ENCODE measurements at regions not wholly inside any gene's neighbourhood (a gene's known extent, or its start where the extent isn't known, plus 50 kb on each side); places are given as distances from the start of the nearest gene placed in this dataset.

DNA sequence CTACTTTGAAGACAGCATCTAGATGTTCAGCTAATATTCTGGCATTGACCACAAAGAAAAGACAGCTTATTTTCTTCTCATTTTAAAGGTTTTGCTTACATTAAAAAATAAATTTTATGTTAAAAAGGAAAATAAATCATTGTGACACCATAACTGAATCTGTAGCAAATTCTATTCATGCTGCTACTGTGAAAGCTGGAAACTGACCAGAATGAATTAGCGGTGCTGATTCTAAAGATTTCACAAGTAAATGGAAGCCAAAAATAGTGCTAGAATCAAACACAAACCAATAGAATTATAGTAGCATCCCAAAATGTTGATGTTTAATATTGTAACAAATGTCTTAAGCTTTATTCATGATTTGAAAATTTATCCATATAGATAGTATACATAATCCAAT lies 850.0 kb upstream of the FBXO33 start (continued):
- TF ChIP-seq REST (IDR thresholded peaks at IDR 0.05; ENCODE audit: low read depth) (no peak), EZH2 (IDR thresholded peaks at IDR 0.05) (no peak), ZNF274 (IDR thresholded peaks at IDR 0.05; ENCODE audit: low read depth, low read length) (no peak), POLR2A (IDR thresholded peaks at IDR 0.05; ENCODE audit: borderline replicate concordance, extremely low read depth, insufficient read depth, insufficient read length) (no peak)

DNA sequence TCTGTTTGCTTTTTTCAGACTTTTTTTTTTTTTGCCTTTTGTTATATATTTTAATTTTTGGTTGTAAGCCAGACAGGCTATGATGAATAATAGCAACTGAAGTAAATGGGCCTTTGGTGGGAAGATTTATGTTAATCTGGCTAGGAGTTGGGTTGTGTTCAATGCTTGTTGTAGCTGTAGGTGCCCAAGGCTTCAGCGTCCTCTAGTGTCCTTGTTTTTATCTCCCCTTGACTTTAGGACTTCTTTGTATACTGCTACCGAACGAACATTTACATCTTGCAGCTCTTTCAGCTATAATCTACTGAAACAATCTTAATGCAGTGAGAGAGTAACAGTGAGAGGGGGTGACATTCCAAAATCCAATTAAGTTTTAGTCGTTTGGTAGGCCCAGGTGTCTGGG lies 848.4 kb upstream of the FBXO33 start:
- Histone ChIP-seq H3K9me3 (ENCODE audit: control insufficient read depth in 1 of 2, insufficient read depth in 1 of 2, low read depth in 1 of 2, low read length in 2 of 2) (no peaks in the 10 kb centered on the region), H3K9ac (ENCODE audit: low read length) (no peak overlapping the region), H3K4me1 (ENCODE audit: control insufficient read depth in 1 of 2, insufficient read depth in 2 of 2, low read length in 2 of 2) (no peaks in the 10 kb centered on the region), H3K79me2 (ENCODE audit: insufficient read depth, low read length) (no peaks in the 10 kb centered on the region), H3K4me3 (replicated peaks in 1 of 2; ENCODE audit: low read depth in 1 of 2, low read length in 2 of 2) (no peak overlapping the region), H3K9me2 (ENCODE audit: insufficient read depth) (no peaks in the 10 kb centered on the region), H3K27ac (ENCODE audit: low read depth, low read length) (no peak overlapping the region), H4K20me1 (ENCODE audit: insufficient read depth) (no peaks in the 10 kb centered on the region), H3K36me3 (ENCODE audit: control insufficient read depth in 1 of 2, insufficient read depth in 2 of 2, low read length in 2 of 2) (no peaks in the 10 kb centered on the region), H3K4me2 (ENCODE audit: low read length) (no peak overlapping the region), H3K27me3 (ENCODE audit: insufficient read depth, low read length) (no peaks in the 10 kb centered on the region), H2AFZ (ENCODE audit: low read depth, low read length, poor library complexity, severe bottlenecking) (no peak overlapping the region)
- intact Hi-C loops (cut with micrococcal nuclease), result no loop called here
- DNase-seq (ENCODE audit: low read depth, low spot score), result no peak
- TF ChIP-seq REST (IDR thresholded peaks at IDR 0.05; ENCODE audit: low read depth) (no peak), RAD21 (IDR thresholded peaks at IDR 0.05; ENCODE audit: low read depth) (no peak), ELF1 (IDR thresholded peaks at IDR 0.05; ENCODE audit: borderline replicate concordance, low read depth) (no peak), JUND (IDR thresholded peaks at IDR 0.05) (no peak), ZFX (IDR thresholded peaks at IDR 0.05) (no peak), SIN3A (IDR thresholded peaks at IDR 0.05; ENCODE audit: low read depth) (no peak), POLR2A (IDR thresholded peaks at IDR 0.05; ENCODE audit: borderline replicate concordance, extremely low read depth, insufficient read depth, insufficient read length) (no peak), YY1 (IDR thresholded peaks at IDR 0.05; ENCODE audit: extremely low read depth, insufficient replicate concordance, low read depth, low read length) (no peak), MAX (IDR thresholded peaks at IDR 0.05) (no peak), TCF7L2 (IDR thresholded peaks at IDR 0.05; ENCODE audit: borderline replicate concordance, extremely low read depth, insufficient read depth, insufficient read length) (no peak), EGR1 (IDR thresholded peaks at IDR 0.05; ENCODE audit: low read depth) (no peak)
- ATAC-seq, result no peak
- BruUV-seq (replicated peaks), result no TSS peak
- RAD21 ChIA-PET (ENCODE audit: low non-redundant PET in 1 of 2, low total read pairs in 2 of 2, uncharacterized antibody in 2 of 2, unreplicated experiment in 2 of 2), result no interaction called here
- POLR2A ChIA-PET, result no interaction called here
- CTCF ChIA-PET, result no interaction called here
